Lower lobe of right lung (tissue), 2 donors: ENCODE measurements at regions not wholly inside any gene's neighbourhood (a gene's known extent, or its start where the extent isn't known, plus 50 kb on each side); places are given as distances from the start of the nearest gene placed in this dataset.

Experiments
- ATAC-seq, 2 donors: fragments of 200-7000 bp; cut with Tn5 transposase; one replicate each; pipeline ENCODE4 v1.9.1; 2020 to 2022; ENCODE audit warnings: mild to moderate bottlenecking in 2 of 2, moderate library complexity in 2 of 2
- DNase-seq: peaks from one replicate; pipeline ENCODE4 v3.0.0-alpha.2; 2020
- H3K27ac ChIP-seq: fragments of 200-600 bp; one replicate; pipeline ENCODE4 v1.8.0; 2022
- H3K27me3 ChIP-seq: fragments of 200-600 bp; one replicate; pipeline ENCODE4 v1.8.0; 2022; ENCODE audit warnings: low read depth
- H3K36me3 ChIP-seq: fragments of 200-600 bp; one replicate; pipeline ENCODE4 v1.8.0; 2022; ENCODE audit warnings: mild to moderate bottlenecking
- H3K4me1 ChIP-seq: fragments of 200-600 bp; one replicate; pipeline ENCODE4 v1.8.0; 2022
- H3K4me3 ChIP-seq: fragments of 200-600 bp; one replicate; pipeline ENCODE4 v1.8.0; 2022; ENCODE audit warnings: mild to moderate bottlenecking
- H3K9me3 ChIP-seq: fragments of 200-600 bp; one replicate; pipeline ENCODE4 v1.8.0; 2022
- intact Hi-C: fragments of 100-400 bp; cut with DNase I; formaldehyde crosslinking; loops from one replicate; pipeline ENCODE4 v1.11.0; 2022
- TF ChIP-seq, protein P1 (sequence below): fragments of 200-600 bp; IDR thresholded peaks from one replicate; pipeline ENCODE4 v1.8.0; 2022; ENCODE audit warnings: antibody characterized with exemption, mild to moderate bottlenecking
- donor health status: DM: no; HTN: yes; CAD: no; lungs with severe emphysema.

DNA sequence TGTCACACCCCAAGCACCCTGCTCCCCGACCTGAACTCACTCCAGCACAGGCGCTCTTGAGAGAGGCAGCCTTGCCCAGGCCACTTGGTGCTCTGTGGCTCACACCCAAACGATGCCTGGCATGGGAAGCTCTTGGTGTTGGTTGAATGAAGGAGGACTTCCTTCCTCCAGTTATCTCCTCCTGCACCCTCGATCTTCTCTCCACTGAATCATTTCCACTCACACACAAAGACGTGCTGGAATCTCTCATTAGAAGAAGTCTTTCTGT, 90.5 kb upstream of the TRIM2 start:
- H3K4me1 ChIP-seq, result peaks cover 14% of the 10 kb centered on the region
- H3K4me3 ChIP-seq, result no peak overlapping the region
- no peaks in the 10 kb centered on the region for H3K27me3 ChIP-seq
- H3K36me3 ChIP-seq, result no peaks in the 10 kb centered on the region
- TF ChIP-seq, protein P1, sequence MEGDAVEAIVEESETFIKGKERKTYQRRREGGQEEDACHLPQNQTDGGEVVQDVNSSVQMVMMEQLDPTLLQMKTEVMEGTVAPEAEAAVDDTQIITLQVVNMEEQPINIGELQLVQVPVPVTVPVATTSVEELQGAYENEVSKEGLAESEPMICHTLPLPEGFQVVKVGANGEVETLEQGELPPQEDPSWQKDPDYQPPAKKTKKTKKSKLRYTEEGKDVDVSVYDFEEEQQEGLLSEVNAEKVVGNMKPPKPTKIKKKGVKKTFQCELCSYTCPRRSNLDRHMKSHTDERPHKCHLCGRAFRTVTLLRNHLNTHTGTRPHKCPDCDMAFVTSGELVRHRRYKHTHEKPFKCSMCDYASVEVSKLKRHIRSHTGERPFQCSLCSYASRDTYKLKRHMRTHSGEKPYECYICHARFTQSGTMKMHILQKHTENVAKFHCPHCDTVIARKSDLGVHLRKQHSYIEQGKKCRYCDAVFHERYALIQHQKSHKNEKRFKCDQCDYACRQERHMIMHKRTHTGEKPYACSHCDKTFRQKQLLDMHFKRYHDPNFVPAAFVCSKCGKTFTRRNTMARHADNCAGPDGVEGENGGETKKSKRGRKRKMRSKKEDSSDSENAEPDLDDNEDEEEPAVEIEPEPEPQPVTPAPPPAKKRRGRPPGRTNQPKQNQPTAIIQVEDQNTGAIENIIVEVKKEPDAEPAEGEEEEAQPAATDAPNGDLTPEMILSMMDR, result no peak
- H3K27ac ChIP-seq, result no peak overlapping the region
- no peak for DNase-seq
- H3K9me3 ChIP-seq, result no peaks in the 10 kb centered on the region
- intact Hi-C loops, result no loop called here
- ATAC-seq, result no peak

DNA sequence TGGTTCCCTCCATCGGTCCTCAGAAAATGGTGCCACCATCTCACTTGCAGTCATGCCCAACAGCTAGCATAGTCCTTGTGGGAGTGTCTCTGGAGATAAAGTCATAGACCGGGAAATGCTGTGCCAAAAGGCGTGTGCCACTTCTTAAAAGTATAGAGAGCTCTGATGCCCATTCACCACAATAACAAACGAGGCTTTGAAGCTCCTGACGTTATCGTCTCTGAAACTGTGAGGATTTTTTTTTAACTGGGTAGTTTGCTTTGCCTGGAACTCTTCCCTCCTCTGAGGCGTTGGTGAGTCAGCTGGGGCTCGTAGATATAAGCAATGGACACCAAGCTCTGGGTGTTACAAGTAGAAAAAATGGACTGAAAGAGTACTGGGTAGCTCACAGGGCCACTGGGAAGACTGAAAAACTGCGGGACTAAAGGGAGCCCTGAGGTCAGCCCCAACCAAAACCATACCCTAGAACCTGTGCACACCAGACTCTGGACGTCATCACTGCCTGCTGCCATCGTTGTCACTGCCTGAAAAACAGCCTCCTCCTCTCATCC, 89.4 kb upstream of the TRIM2 start:
- peaks cover 14% of the 10 kb centered on the region for H3K4me1 ChIP-seq
- ATAC-seq (peak; percentile 37 to 52), DNase-seq (no peak)
- intact Hi-C loops, result no loop called here
- H3K4me3 ChIP-seq, result no peak overlapping the region
- TF ChIP-seq, protein P1, result no peak
- H3K27ac ChIP-seq, result peak overlapping the region; percentile 64
- no peaks in the 10 kb centered on the region for H3K9me3 ChIP-seq
- H3K36me3 ChIP-seq, result no peaks in the 10 kb centered on the region
- H3K27me3 ChIP-seq, result no peaks in the 10 kb centered on the region

DNA sequence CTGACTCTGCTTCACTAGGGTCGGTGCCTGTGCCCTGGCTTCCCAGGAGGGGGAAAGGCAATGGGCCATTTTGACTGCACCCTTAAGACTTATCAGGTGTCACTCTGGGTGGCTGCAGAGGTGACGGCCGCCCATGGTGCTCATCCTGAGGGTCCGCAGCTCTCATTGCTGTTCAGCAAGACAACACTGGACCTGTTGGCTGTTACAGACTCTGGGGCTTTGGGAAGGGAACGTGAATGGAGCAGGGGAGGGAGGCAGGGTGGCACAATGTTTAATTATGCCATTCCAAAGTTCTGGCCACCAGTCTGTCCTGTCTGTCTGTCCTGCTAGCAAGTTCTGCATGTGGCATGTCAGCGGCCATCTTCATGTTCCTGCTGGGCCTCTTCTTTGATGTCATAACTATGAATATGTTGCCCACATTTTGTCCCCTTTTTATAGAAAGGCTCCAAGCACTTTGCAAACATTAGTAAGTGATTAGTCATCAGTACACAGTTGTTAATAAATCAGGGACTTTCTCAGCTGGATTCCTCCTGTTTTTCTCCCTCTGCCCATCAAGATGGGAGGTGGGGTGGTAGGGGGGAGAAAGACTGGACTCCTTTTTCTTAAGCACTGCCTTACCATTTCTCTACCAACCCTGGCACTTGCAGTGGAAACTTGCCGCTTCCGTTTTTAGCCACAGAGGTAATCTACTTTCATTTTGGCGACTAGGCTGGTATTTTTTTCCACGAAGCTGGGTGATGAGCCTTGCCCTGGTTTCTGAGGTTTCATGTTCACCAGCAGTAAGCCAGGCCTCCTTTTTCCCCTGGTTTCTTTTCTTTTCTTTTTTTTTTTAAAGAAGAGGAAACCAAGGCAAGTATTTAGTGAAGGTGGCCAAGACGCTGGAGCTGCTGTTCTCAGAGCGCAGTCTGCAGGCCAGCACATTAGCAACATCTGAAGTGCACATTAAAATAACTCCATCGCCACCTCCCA, 88.6 kb upstream of the TRIM2 start:
- Histone ChIP-seq H3K9me3 (no peaks in the 10 kb centered on the region), H3K27me3 (no peaks in the 10 kb centered on the region), H3K4me3 (peak overlapping the region; percentile 39), H3K27ac (peak overlapping the region; percentile 64), H3K36me3 (no peaks in the 10 kb centered on the region), H3K4me1 (peaks cover 14% of the 10 kb centered on the region)
- no peak for DNase-seq
- intact Hi-C loops, result no loop called here
- peak; percentile 67 to 89 for ATAC-seq
- TF ChIP-seq, protein P1, result no peak

DNA sequence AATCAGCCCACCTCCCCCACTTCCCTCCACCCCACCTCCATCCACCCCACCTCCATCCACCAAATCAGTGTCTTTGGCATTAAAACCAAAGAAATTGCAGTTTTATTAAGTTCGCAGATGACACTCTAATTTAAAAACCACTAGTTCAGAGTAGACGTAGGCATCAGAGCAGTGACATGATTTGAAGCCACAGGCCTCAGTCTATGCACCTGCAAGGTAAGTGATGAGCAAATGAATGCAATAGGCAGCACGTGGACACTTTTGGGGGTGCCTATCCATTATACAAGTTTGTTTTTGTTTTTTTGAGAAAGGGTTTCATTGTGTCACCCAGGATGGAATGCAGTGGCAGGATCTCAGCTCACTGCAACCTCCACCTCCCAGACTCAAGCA, 88.0 kb upstream of the TRIM2 start:
- intact Hi-C loops, result no loop called here
- TF ChIP-seq, protein P1, result no peak
- H3K36me3 ChIP-seq, result no peaks in the 10 kb centered on the region
- H3K9me3 ChIP-seq, result no peaks in the 10 kb centered on the region
- ATAC-seq (no peak), DNase-seq (no peak)
- peaks cover 14% of the 10 kb centered on the region for H3K4me1 ChIP-seq
- H3K27ac ChIP-seq, result no peak overlapping the region
- H3K27me3 ChIP-seq, result no peaks in the 10 kb centered on the region
- peak overlapping the region; percentile 39 for H3K4me3 ChIP-seq

DNA sequence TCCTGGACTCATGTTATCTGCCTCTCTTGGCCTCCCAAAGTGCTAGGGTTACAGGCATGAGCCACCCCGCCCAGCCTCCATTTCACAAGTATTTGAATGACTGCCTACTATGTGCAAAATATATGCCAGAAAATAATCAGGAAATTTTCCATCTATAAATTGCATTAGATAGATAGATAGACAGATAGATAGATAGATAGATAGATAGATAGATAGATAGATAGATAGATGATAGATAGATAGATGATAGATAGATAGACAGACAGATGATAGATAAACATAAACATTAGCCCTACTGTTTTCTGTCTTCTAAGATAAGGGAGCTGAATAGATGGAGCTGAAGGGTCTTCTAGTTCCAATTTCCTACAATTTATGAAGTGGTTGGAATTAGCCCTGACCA, 87.4 kb upstream of the TRIM2 start:
- H3K27ac ChIP-seq, result no peak overlapping the region
- intact Hi-C loops, result no loop called here
- no peak for ATAC-seq

More for the DNA sequence above, 87.4 kb upstream of the TRIM2 start:
- DNase-seq, result no peak
- Histone ChIP-seq H3K4me3 (no peak overlapping the region), H3K9me3 (no peaks in the 10 kb centered on the region), H3K27me3 (no peaks in the 10 kb centered on the region), H3K4me1 (peaks cover 14% of the 10 kb centered on the region), H3K36me3 (no peaks in the 10 kb centered on the region)
- TF ChIP-seq, protein P1, result no peak
